B cell (primary cell): ENCODE measurements at regions not wholly inside any gene's neighbourhood (a gene's known extent, or its start where the extent isn't known, plus 50 kb on each side); places are given as distances from the start of the nearest gene placed in this dataset.

Experiments used
- ATAC-seq: fragments of 200-7000 bp; cut with Tn5 transposase; one replicate; pipeline ENCODE4 v1.10.0; 2021; ENCODE audit warnings: low read depth, mild to moderate bottlenecking, moderate number of reproducible peaks, moderate library complexity
- CTCF ChIA-PET: fragments of 350-600 bp; sonication (Branson Sonifier 250); formaldehyde crosslinking; loops from one replicate; lab custom pipeline; 2021; ENCODE audit warnings: antibody characterized with exemption, inconsistent platforms; lab: Charles Lee
- POLR2A ChIA-PET: fragments of 350-600 bp; sonication (Branson Sonifier 250); formaldehyde crosslinking; loops from one replicate; lab custom pipeline; 2021; ENCODE audit warnings: antibody characterized with exemption; lab: Charles Lee
- DNase-seq: peaks from one replicate; pipeline ENCODE4 v3.0.0; 2013
- H2AFZ ChIP-seq: 2 replicates; pipeline ENCODE4 v1.6.1; 2012; ENCODE audit warnings: mild to moderate bottlenecking, low read depth, low read length; ENCODE audit not compliant: insufficient read depth, poor library complexity, severe bottlenecking
- H3K27ac ChIP-seq, 2 donors: 1 replicate in 1 of 2; 2 replicates in 1 of 2; pipeline ENCODE4 v1.5.1; 2012 to 2013; ENCODE audit warnings: low read length in 2 of 2, mild to moderate bottlenecking in 2 of 2, moderate library complexity in 1 of 2
- H3K27me3 ChIP-seq, 4 experiments: fragments of 200-600 bp in 1 of 4; sonication (generic) in 1 of 4; replicated peaks in 1 of 4; 1 replicate in 2 of 4; 2 replicates in 2 of 4; pipeline versions ENCODE4 v1.6.1 to v1.7.0; 2013 to 2016; ENCODE audit warnings: low read length in 3 of 4, mild to moderate bottlenecking in 2 of 4, mixed read lengths in 1 of 4, moderate library complexity in 1 of 4; ENCODE audit not compliant: insufficient read depth in 4 of 4, control insufficient read depth in 3 of 4; ENCODE audit errors: control extremely low read depth in 1 of 4
- H3K36me3 ChIP-seq, 2 experiments: replicated peaks in 1 of 2; 1 replicate in 1 of 2; 2 replicates in 1 of 2; pipeline versions ENCODE4 v1.6.1 to v1.7.1; 2013; ENCODE audit warnings: low read length in 1 of 2; ENCODE audit not compliant: insufficient read depth in 2 of 2, control insufficient read depth in 1 of 2; ENCODE audit errors: control extremely low read depth in 1 of 2, extremely low read depth in 1 of 2
- H3K4me1 ChIP-seq, 2 donors: fragments of 200-600 bp in 1 of 2; sonication (generic) in 1 of 2; 1 replicate in 1 of 2; 2 replicates in 1 of 2; pipeline versions ENCODE4 v1.5.1 to v1.6.1; 2013 to 2017; ENCODE audit warnings: low read length in 2 of 2; ENCODE audit not compliant: control insufficient read depth in 2 of 2, insufficient read depth in 2 of 2
- H3K4me2 ChIP-seq: replicated peaks from 2 replicates; pipeline ENCODE3; 2012; ENCODE audit warnings: mild to moderate bottlenecking, low read depth, low read length; ENCODE audit not compliant: poor library complexity, severe bottlenecking
- H3K4me3 ChIP-seq, 5 experiments: fragments of 200-600 bp in 1 of 5; sonication (generic) in 1 of 5; 1 replicate in 3 of 5; 2 replicates in 2 of 5; pipeline versions ENCODE4 v1.5.1 to v1.7.0; 2011 to 2016; ENCODE audit warnings: low read length in 4 of 5, mild to moderate bottlenecking in 4 of 5, low read depth in 2 of 5, control low read depth in 1 of 5, moderate library complexity in 1 of 5; ENCODE audit not compliant: insufficient read depth in 1 of 5; ENCODE audit errors: control extremely low read depth in 1 of 5, extremely low read depth in 1 of 5
- H3K79me2 ChIP-seq: fragments of 200-600 bp; sonication (generic); one replicate; pipeline ENCODE4 v1.6.0; 2016; ENCODE audit warnings: low read length; ENCODE audit not compliant: control insufficient read depth, insufficient read depth
- H3K9ac ChIP-seq: fragments of 200-600 bp; sonication (generic); 2 replicates; pipeline ENCODE4 v1.6.1; 2017; ENCODE audit warnings: mild to moderate bottlenecking, low read length, moderate library complexity
- H3K9me3 ChIP-seq, 3 donors: one replicate each; pipeline versions ENCODE4 v1.6.1 to v1.7.1; 2013; ENCODE audit warnings: low read length in 2 of 3; ENCODE audit not compliant: control insufficient read depth in 2 of 3, insufficient read depth in 1 of 3; ENCODE audit errors: control extremely low read depth in 1 of 3
- H4K20me1 ChIP-seq: 2 replicates; pipeline ENCODE4 v1.6.0; 2012; ENCODE audit warnings: mild to moderate bottlenecking, low read length; ENCODE audit not compliant: insufficient read depth, control insufficient read depth, poor library complexity, severe bottlenecking
- H3K27ac Mint-ChIP-seq: one replicate; pipeline ENCODE4 v1.8.0; 2021; ENCODE audit warnings: mixed read lengths
- H3K27me3 Mint-ChIP-seq: one replicate; pipeline ENCODE4 v1.8.0; 2021; ENCODE audit warnings: mixed read lengths
- H3K4me1 Mint-ChIP-seq: one replicate; pipeline ENCODE4 v1.8.0; 2021; ENCODE audit warnings: mixed read lengths
- H3K4me3 Mint-ChIP-seq: one replicate; pipeline ENCODE4 v1.8.0; 2021; ENCODE audit warnings: mixed read lengths
- H3K9me3 Mint-ChIP-seq: one replicate; pipeline ENCODE4 v1.8.0; 2022; ENCODE audit warnings: mixed read lengths; ENCODE audit not compliant: insufficient read depth
- CTCF ChIP-seq: fragments of 200-600 bp; IDR thresholded peaks from one replicate; pipeline ENCODE4 v1.8.0; 2022; ENCODE audit warnings: antibody characterized with exemption, mild to moderate bottlenecking
- EZH2 ChIP-seq: IDR thresholded peaks from 2 replicates; pipeline ENCODE4 v1.6.1; 2012; ENCODE audit warnings: borderline replicate concordance, low read depth, mild to moderate bottlenecking, moderate library complexity, low read length; ENCODE audit not compliant: insufficient read depth, poor library complexity, severe bottlenecking
- WGBS: methylation state at CpG from one replicate; pipeline ENCODE4 v1.1.5; 2013; ENCODE audit warnings: missing lambda C conversion rate; ENCODE audit not compliant: insufficient coverage; 5-methylcytosine and 5-hydroxymethylcytosine counted together
- intact Hi-C: fragments of 100-400 bp; cut with micrococcal nuclease; formaldehyde crosslinking; loops from one replicate; pipeline ENCODE4 v1.10.0; 2022

GRCh38 chr12:100743060-100743459 is 51.5 kb upstream of the ANO4 start:
- Histone ChIP-seq H4K20me1 (no peaks in the 10 kb centered on the region), H3K4me3 (no peak overlapping the region), H3K36me3 (no peaks in the 10 kb centered on the region), H3K4me2 (no peak overlapping the region), H3K9ac (no peak overlapping the region), H3K27ac (no peak overlapping the region), H3K27me3 (no peaks in the 10 kb centered on the region), H3K9me3 (peaks cover 0 to 5% (median 0%) of the 10 kb centered on the region in 3 donors), H2AFZ (no peak overlapping the region), H3K79me2 (no peaks in the 10 kb centered on the region), H3K4me1 (no peaks in the 10 kb centered on the region)
- H3K4me1 Mint-ChIP-seq: no peaks in the 10 kb centered on the region
- POLR2A ChIA-PET: no interaction called here
- no peak overlapping the region for H3K27ac Mint-ChIP-seq
- H3K4me3 Mint-ChIP-seq: no peak overlapping the region
- peaks cover 4% of the 10 kb centered on the region for H3K27me3 Mint-ChIP-seq
- peaks cover 4% of the 10 kb centered on the region for H3K9me3 Mint-ChIP-seq
- TF ChIP-seq EZH2 (no peak), CTCF (no peak)
- DNase-seq: no peak
- intact Hi-C loops: no loop called here
- WGBS: no CpG with 5 or more reads among the region's 1 CpG
- CTCF ChIA-PET: interaction anchor here (0.9 kb wide), 1 partner anchor 508 kb away, joined by 5 read pairs; no protein-coding TSS in a partner anchor
- ATAC-seq: no peak
